Ovary (tissue), 7 donors: ENCODE measurements at regions not wholly inside any gene's neighbourhood (a gene's known extent, or its start where the extent isn't known, plus 50 kb on each side); places are given as distances from the start of the nearest gene placed in this dataset.
"Not testable (repeated sequence)": the region's sequence is repeated elsewhere in the genome, so short reads cannot be mapped to it uniquely, and the experiment has no call there.

ENCODE experiments used
- DNase-seq, 5 donors: peaks; one replicate each; pipeline ENCODE4 v3.0.0-alpha.2; 2019 to 2020
- H3K27ac ChIP-seq, 2 donors: fragments of 200-600 bp; one replicate each; pipeline versions ENCODE4 v1.5.1 to v1.8.0; 2019 to 2022
- H3K27me3 ChIP-seq: fragments of 200-600 bp; one replicate; pipeline ENCODE4 v1.8.0; 2022
- H3K36me3 ChIP-seq: fragments of 200-600 bp; sonication (generic); one replicate; pipeline ENCODE4 v1.5.1; 2019
- H3K4me1 ChIP-seq: one replicate; pipeline ENCODE4 v1.8.1; 2013; ENCODE audit warnings: mild to moderate bottlenecking, moderate library complexity; ENCODE audit not compliant: insufficient read depth
- H3K4me3 ChIP-seq: fragments of 200-600 bp; sonication (generic); one replicate; pipeline ENCODE4 v1.5.1; 2017
- H3K9me3 ChIP-seq, 2 donors: fragments of 200-600 bp in 1 of 2; sonication (generic) in 1 of 2; one replicate each; pipeline versions ENCODE4 v1.5.1 to v1.8.1; 2013 to 2019; ENCODE audit warnings: mild to moderate bottlenecking in 1 of 2, moderate library complexity in 1 of 2
- CTCF ChIP-seq, 3 donors: fragments of 450-650 bp in 2 of 3; fragments of 200-600 bp in 1 of 3; IDR thresholded peaks; one replicate each; pipeline versions ENCODE4 v1.5.1 to v1.8.0; 2016 to 2022; ENCODE audit warnings: antibody characterized with exemption in 3 of 3, mild to moderate bottlenecking in 1 of 3
- EP300 ChIP-seq: sonication (generic); formaldehyde crosslinking; IDR thresholded peaks from one replicate; pipeline ENCODE4 v1.6.1; 2017; ENCODE audit warnings: antibody characterized with exemption
- POLR2A ChIP-seq: fragments of 450-650 bp; IDR thresholded peaks from one replicate; pipeline ENCODE4 v1.6.1; 2017; ENCODE audit warnings: antibody characterized with exemption, mild to moderate bottlenecking, moderate library complexity
- whole genome bisulfite sequencing, 3 donors: extraction: QIAGEN DNeasy Blood & Tissue Kit in 1 of 3; methylation state at CpG; one replicate each; pipeline versions ENCODE4 v1.1.5 to v1.1.7; 2013 to 2017; 5-methylcytosine and 5-hydroxymethylcytosine counted together
- intact Hi-C, 4 donors: fragments of 100-400 bp; cut with DNase I; formaldehyde crosslinking; loops; one replicate each; pipeline versions ENCODE4 v1.11.0 to v1.15.1; 2022 to 2023
- donor health status: DM: no; HTN: no; CAD: no; lungs with moderate emphysema.
- donor health status: DM: no; HTN: no; CAD: no.
- donor health status: Bipolar disorder and iron deficiency.
- donor health status: DM: no; HTN: no; CAD: no.
- donor health status: DM: yes; HTN: yes; CAD: no.

DNA sequence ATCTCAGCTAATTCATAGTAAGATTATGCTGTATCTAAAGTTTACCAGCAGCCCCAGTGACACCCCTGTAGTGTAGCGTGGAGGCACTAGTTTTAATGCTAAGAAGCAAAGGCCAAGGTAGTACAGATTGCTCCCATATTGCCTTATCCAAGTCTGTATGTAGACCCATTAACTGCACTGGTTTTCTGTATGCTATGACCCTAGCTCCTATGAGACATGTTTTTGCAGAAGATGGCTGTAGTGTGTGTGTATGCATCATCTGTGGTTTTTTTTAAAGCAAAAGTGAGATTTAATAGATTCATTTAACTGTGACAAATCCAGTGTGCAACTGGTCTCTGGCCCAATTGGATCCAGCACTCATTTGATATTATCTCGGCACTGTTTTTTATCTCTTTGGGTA, 86.5 kb downstream of the HAUS1 start:
- no peak for DNase-seq
- Histone ChIP-seq H3K27me3 (no peaks in the 10 kb centered on the region), H3K4me3 (no peak overlapping the region), H3K36me3 (no peaks in the 10 kb centered on the region), H3K4me1 (peaks cover 1% of the 10 kb centered on the region), H3K27ac (no peak overlapping the region), H3K9me3 (no peaks in the 10 kb centered on the region)
- WGBS, 3 donors, result 89 to 94% (median 90%) methylated on average over 2 of the region's 2 CpGs
- TF ChIP-seq CTCF (IDR thresholded peaks at IDR 0.05), result no peak
- no peak for TF ChIP-seq EP300
- no peak for TF ChIP-seq POLR2A
- intact Hi-C loops, result no loop called here

DNA sequence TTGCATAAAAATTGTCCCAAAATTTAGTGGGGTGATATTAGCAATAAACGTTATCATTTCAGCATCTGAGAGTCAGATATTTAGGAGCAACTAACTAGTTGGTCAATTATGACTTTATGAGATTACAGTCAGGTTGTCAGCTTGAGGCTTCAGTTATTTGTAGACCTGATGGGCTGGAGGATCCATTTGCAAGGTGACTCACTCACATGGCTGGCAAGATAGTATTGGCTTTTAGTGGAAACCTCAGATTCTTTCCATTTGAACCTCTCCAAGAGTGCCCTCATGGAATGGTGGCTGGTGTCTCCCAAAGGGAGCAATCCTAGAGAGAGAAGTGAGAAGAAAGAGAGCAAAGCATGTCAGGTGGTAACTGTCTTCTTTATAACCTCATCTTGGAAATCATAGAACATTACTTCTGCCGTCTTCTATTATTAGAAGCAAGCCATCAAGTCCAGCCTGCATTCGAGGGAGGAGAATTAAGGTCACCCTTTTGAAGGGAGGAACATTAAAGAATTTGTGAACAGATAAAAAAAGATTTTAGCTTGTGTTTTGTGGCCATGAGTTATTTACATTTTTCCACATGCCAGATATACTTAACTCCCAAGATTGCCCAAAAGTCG, 92.5 kb downstream of the HAUS1 start:
- TF ChIP-seq CTCF (IDR thresholded peaks at IDR 0.05) (no peak), EP300 (no peak), POLR2A (no peak)
- no peak overlapping the region for H3K4me3 ChIP-seq
- 33 to 45% (median 34%) methylated on average over 4 of the region's 4 CpGs for WGBS, 3 donors
- H3K27me3 ChIP-seq, result no peaks in the 10 kb centered on the region
- intact Hi-C loops, result no loop called here
- no peaks in the 10 kb centered on the region for H3K9me3 ChIP-seq
- H3K36me3 ChIP-seq, result no peaks in the 10 kb centered on the region
- no peak for DNase-seq
- H3K27ac ChIP-seq, result no peak overlapping the region
- H3K4me1 ChIP-seq, result peaks cover 3% of the 10 kb centered on the region

- TF ChIP-seq EP300, result no peak
- TF ChIP-seq POLR2A, result no peak
- TF ChIP-seq CTCF (IDR thresholded peaks at IDR 0.05), result no peak
- no peak for DNase-seq
- Histone ChIP-seq H3K4me1 (peaks cover 6% of the 10 kb centered on the region), H3K4me3 (no peak overlapping the region), H3K9me3 (no peaks in the 10 kb centered on the region), H3K36me3 (no peaks in the 10 kb centered on the region), H3K27ac (no peak overlapping the region), H3K27me3 (no peaks in the 10 kb centered on the region)
- intact Hi-C loops, result loop anchor here in 1 of 4 donors (10.0 kb wide), 1 partner anchor 1355 kb away; no protein-coding TSS in a partner anchor
- 82 to 90% (median 84%) methylated on average over 8 of the region's 8 CpGs for WGBS, 3 donors
Measured at GRCh38 chr18:46199515-46200147, 95.4 kb downstream of the HAUS1 start.

DNA sequence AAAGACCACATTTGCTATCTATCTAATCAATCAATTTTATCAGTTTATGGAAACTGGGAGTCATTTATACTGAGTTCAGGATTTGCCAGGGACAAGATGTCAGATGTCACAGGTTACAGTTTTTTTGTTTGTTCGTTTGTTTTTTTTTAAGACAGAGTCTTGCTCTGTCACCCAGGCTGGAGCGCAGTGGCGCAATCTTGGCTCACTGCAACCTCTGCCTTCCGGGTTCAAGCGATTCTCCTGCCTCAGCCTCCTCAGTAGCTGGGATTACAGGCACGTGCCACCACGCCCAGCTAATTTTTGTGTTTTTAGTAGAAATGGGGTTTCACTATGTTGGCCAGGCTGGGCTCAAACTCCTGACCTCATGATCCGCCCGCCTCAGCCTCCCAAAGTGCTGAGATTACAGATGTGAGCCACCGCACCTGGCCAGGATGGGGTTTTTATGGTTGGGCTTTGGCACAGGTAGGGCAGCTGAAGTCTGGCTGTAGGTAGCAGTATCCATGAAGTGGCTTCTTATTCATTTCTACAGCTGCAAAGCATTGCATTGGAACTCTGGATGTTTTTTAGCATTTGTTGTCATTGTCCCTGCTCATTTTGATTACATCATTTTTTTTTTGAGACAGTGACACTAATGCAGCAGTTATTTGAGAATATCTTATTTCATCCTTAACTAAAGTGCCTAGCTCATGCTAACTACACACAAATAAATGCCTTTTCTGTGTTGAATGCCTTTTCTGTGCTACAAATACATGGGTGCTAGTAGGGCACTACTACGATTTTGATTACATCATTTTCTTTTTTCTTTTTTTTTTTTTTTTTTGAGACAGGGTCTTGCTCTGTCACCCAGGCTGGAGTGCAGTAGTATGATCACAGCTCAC, 96.2 kb downstream of the HAUS1 start:
- H3K36me3 ChIP-seq, H3K4me3 ChIP-seq, H3K27me3 ChIP-seq, H3K9me3 ChIP-seq, H3K27ac ChIP-seq, DNase-seq, H3K4me1 ChIP-seq: not testable (repeated sequence)
- intact Hi-C loops, result loop anchor here in 1 of 4 donors (10.0 kb wide), 1 partner anchor 1356 kb away; no protein-coding TSS in a partner anchor
- 92 to 93% (median 92%) methylated on average over 11 of the region's 11 CpGs for WGBS, 3 donors
